ENCODE measurements at regions not wholly inside any gene's neighbourhood (a gene's known extent, or its start where the extent isn't known, plus 50 kb on each side); places are given as distances from the start of the nearest gene placed in this dataset.

DNA sequence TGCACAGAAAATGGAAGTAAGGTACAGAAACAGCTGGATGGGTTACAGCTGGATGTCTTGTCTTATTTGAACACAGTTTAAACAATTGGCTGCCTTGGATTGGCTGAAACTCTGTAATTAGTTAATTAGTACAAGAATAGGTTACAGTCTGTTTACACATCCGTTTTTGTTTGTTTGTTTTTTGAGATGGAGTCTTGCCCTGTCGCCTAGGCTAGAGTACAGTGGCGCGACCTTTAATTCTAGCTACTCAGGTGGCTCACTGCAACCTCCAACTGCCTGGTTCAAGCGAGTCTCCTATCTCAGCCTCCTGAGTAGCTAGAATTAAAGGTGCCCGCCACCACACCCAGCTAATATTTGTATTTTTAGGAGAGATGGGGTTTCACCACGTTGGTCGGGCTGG, 368.7 kb upstream of the KLF4 start:
- POLR2A ChIA-PET (ENCODE audit: unreplicated experiment), result no interaction called here
- H4K8ac ChIP-seq (ENCODE audit: low read depth in 2 of 2, low read length in 2 of 2), result no peak overlapping the region
- no peak overlapping the region for H3K23ac ChIP-seq (ENCODE audit: low read depth, low read length)
- H3K36me3 ChIP-seq (ENCODE audit: control insufficient read depth, insufficient read depth, low read length), result no peaks in the 10 kb centered on the region
- ATAC-seq (ENCODE audit: low read depth) (no peak), DNase-seq (no peak)
- H2BK5ac ChIP-seq (ENCODE audit: low read depth, low read length, poor library complexity, severe bottlenecking), result no peak overlapping the region
- no peak overlapping the region for H4K5ac ChIP-seq (ENCODE audit: low read depth, low read length)
- peaks cover 5% of the 10 kb centered on the region for H3K9me3 ChIP-seq (ENCODE audit: control insufficient read depth, insufficient read depth, low read length)
- H3K4me3 ChIP-seq (ENCODE audit: insufficient read depth, low read depth, low read length), result no peak overlapping the region
- in situ Hi-C loops (cut with MboI; ENCODE audit: low sequenced_read_pairs), result no loop called here
- intact Hi-C loops (cut with micrococcal nuclease), result no loop called here
- H3K56ac ChIP-seq (ENCODE audit: extremely low read depth, insufficient read depth, low read length), result no peak overlapping the region
- H3K4me2 ChIP-seq (ENCODE audit: low read depth, low read length), result no peak overlapping the region
- dilution Hi-C loops (cut with HindIII; ENCODE audit: low sequenced_read_pairs, unreplicated experiment), result no loop called here
- no peak overlapping the region for H4K91ac ChIP-seq (ENCODE audit: insufficient read depth, low read depth, low read length)
- H3K14ac ChIP-seq (replicated peaks; ENCODE audit: low read depth, low read length), result no peak overlapping the region
- H3K9me1 ChIP-seq (ENCODE audit: insufficient read depth, low read length), result no peaks in the 10 kb centered on the region
- BruUV-seq (replicated peaks), result no TSS peak
- no peak overlapping the region for H2AFZ ChIP-seq (replicated peaks; ENCODE audit: low read length, poor library complexity)
- no peaks in the 10 kb centered on the region for H4K20me1 ChIP-seq (ENCODE audit: insufficient read depth, low read length)
- no peak overlapping the region for H2AK9ac ChIP-seq (replicated peaks; ENCODE audit: low read depth, low read length, poor library complexity)
- no peak overlapping the region for H2BK15ac ChIP-seq (ENCODE audit: low read depth, low read length)
- no peaks in the 10 kb centered on the region for H3K4me1 ChIP-seq (ENCODE audit: control insufficient read depth, insufficient read depth, low read length)
- no peak overlapping the region for H3K27ac ChIP-seq (ENCODE audit: insufficient read depth, low read length)
- H3K27me3 ChIP-seq (ENCODE audit: control insufficient read depth, insufficient read depth, low read length), result no peaks in the 10 kb centered on the region; the same call in 1 of the 2 replicates
- WGBS, 2 experiments (ENCODE audit: extremely low coverage in 2 of 2, insufficient read length in 1 of 2), result no CpG with 5 or more reads among the region's 8 CpGs
- H2BK120ac ChIP-seq (ENCODE audit: low read depth, low read length), result no peak overlapping the region
- no peak overlapping the region for H3K9ac ChIP-seq (ENCODE audit: low read depth, low read length)
- CTCF ChIA-PET, result interaction anchor here (1.2 kb wide), 1 partner anchor 9 kb away, joined by 4 read pairs; no protein-coding TSS in a partner anchor
- no peak overlapping the region for H2AK5ac ChIP-seq (ENCODE audit: low read depth, low read length)
- TF ChIP-seq MXI1 (IDR thresholded peaks at IDR 0.05; ENCODE audit: borderline replicate concordance, low read depth, low read length), result no peak
- no peak for TF ChIP-seq CHD1 (IDR thresholded peaks at IDR 0.05; ENCODE audit: low read depth, low read length)
- TF ChIP-seq NFE2L2 (IDR thresholded peaks at IDR 0.05; ENCODE audit: low read depth, low read length), result no peak
- TF ChIP-seq RAD21 (IDR thresholded peaks at IDR 0.05; ENCODE audit: low read length), result no peak
- TF ChIP-seq RCOR1 (IDR thresholded peaks at IDR 0.05; ENCODE audit: insufficient replicate concordance, low read length), result no peak
- TF ChIP-seq, protein P1, sequence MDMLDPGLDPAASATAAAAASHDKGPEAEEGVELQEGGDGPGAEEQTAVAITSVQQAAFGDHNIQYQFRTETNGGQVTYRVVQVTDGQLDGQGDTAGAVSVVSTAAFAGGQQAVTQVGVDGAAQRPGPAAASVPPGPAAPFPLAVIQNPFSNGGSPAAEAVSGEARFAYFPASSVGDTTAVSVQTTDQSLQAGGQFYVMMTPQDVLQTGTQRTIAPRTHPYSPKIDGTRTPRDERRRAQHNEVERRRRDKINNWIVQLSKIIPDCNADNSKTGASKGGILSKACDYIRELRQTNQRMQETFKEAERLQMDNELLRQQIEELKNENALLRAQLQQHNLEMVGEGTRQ (IDR thresholded peaks at IDR 0.05; ENCODE audit: low read depth, low read length), result no peak
- no peak for TF ChIP-seq MAZ (IDR thresholded peaks at IDR 0.05; ENCODE audit: borderline replicate concordance, low read depth, low read length)
- no peak for TF ChIP-seq SMC3 (IDR thresholded peaks at IDR 0.05; ENCODE audit: low read depth, low read length)
- TF ChIP-seq, protein P2, sequence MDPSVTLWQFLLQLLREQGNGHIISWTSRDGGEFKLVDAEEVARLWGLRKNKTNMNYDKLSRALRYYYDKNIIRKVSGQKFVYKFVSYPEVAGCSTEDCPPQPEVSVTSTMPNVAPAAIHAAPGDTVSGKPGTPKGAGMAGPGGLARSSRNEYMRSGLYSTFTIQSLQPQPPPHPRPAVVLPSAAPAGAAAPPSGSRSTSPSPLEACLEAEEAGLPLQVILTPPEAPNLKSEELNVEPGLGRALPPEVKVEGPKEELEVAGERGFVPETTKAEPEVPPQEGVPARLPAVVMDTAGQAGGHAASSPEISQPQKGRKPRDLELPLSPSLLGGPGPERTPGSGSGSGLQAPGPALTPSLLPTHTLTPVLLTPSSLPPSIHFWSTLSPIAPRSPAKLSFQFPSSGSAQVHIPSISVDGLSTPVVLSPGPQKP (IDR thresholded peaks at IDR 0.05; ENCODE audit: borderline replicate concordance, low read depth, low read length), result no peak
- TF ChIP-seq, protein P3, sequence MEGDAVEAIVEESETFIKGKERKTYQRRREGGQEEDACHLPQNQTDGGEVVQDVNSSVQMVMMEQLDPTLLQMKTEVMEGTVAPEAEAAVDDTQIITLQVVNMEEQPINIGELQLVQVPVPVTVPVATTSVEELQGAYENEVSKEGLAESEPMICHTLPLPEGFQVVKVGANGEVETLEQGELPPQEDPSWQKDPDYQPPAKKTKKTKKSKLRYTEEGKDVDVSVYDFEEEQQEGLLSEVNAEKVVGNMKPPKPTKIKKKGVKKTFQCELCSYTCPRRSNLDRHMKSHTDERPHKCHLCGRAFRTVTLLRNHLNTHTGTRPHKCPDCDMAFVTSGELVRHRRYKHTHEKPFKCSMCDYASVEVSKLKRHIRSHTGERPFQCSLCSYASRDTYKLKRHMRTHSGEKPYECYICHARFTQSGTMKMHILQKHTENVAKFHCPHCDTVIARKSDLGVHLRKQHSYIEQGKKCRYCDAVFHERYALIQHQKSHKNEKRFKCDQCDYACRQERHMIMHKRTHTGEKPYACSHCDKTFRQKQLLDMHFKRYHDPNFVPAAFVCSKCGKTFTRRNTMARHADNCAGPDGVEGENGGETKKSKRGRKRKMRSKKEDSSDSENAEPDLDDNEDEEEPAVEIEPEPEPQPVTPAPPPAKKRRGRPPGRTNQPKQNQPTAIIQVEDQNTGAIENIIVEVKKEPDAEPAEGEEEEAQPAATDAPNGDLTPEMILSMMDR (conservative IDR thresholded peaks at IDR 0.05; ENCODE audit: low read depth, low read length), result no peak
- no peak for TF ChIP-seq FOS (IDR thresholded peaks at IDR 0.05; ENCODE audit: low read depth, low read length)
- TF ChIP-seq BHLHE40 (IDR thresholded peaks at IDR 0.05; ENCODE audit: low read depth, low read length), result no peak
- TF ChIP-seq CEBPB (IDR thresholded peaks at IDR 0.05; ENCODE audit: low read depth, low read length), result no peak
- TF ChIP-seq RFX5 (IDR thresholded peaks at IDR 0.05; ENCODE audit: low read depth, low read length), result no peak
- no peak for TF ChIP-seq POLR2A (IDR thresholded peaks at IDR 0.05; ENCODE audit: low read depth, low read length)
- no peak for TF ChIP-seq MAFK (IDR thresholded peaks at IDR 0.05; ENCODE audit: low read depth, low read length)
- no peak overlapping the region for H3K4ac ChIP-seq (ENCODE audit: low read depth, low read length)
- no peaks in the 10 kb centered on the region for H3K79me1 ChIP-seq (ENCODE audit: low read depth in 1 of 2, low read length in 2 of 2)
- H2BK20ac ChIP-seq (ENCODE audit: low read depth, low read length), result no peak overlapping the region
- H3K18ac ChIP-seq (ENCODE audit: low read depth, low read length), result no peak overlapping the region
